Stimulated activated naive CD8-positive, alpha-beta T cell treated with anti-CD3 and anti-CD28 coated beads, Interleukin-15, Interleukin-2, amounts not matched to agents 100 ng/mL and 50 ng/mL, for 24 hours (primary cell): ENCODE measurements at regions not wholly inside any gene's neighbourhood (a gene's known extent, or its start where the extent isn't known, plus 50 kb on each side); places are given as distances from the start of the nearest gene placed in this dataset.

ENCODE experiments used
- H3K27ac Mint-ChIP-seq: one replicate; pipeline ENCODE4 v1.8.0; 2021; ENCODE audit warnings: mild to moderate bottlenecking, mixed read lengths
- H3K27me3 Mint-ChIP-seq: one replicate; pipeline ENCODE4 v1.8.0; 2021; ENCODE audit warnings: mixed read lengths
- H3K36me3 Mint-ChIP-seq: one replicate; pipeline ENCODE4 v1.8.0; 2021; ENCODE audit warnings: low read depth, mixed read lengths
- H3K4me1 Mint-ChIP-seq: one replicate; pipeline ENCODE4 v1.8.0; 2021; ENCODE audit warnings: low read depth, mixed read lengths
- H3K4me3 Mint-ChIP-seq: one replicate; pipeline ENCODE4 v1.8.0; 2021; ENCODE audit warnings: mild to moderate bottlenecking, mixed read lengths
- H3K9me3 Mint-ChIP-seq: one replicate; pipeline ENCODE4 v1.8.0; 2021; ENCODE audit warnings: mixed read lengths

DNA sequence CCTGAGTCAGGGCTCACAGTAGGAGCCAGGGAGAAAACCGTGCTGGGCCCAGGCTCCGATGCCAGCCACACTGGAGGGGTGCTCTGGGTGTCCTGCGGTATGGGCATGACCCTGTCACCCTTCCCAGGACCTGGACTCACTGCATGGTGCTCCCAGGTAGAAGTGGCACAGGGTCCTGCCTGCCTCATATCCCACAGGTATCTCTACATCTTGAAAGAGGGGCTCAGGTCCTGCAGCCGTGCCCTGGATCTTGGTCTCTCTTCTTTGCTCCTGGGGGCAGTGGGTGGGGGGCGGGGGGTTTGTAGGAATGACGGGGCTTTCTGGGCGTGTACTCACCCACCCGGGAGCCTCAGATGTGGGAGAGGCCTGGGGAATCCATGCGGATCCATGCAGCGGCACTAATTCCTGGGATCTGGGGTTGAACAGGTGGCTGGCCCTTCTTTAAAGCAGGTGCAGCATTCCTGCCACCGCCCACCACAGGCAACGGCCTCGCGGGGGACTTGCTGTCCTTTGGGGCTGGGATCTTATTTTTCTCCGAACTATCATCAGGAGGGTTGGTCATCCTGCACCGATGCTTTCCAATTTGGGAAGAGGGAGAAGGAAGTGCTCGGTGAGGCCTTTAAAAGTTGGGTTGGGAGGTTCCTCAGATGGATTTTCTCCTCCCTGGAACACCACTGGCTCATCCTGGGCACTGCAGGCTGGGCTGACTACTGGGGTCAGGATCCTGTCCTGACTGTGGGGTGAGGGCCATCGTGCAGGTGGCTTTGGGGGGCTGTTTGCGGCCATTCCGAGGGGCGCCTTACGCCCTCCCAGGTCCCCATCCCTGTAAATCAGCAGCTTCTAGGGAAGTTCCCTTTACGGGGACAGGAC is 886.4 kb downstream of the BRD1 start:
- no peak overlapping the region for H3K4me3 Mint-ChIP-seq
- H3K4me1 Mint-ChIP-seq: no peaks in the 10 kb centered on the region
- no peak overlapping the region for H3K27ac Mint-ChIP-seq
- H3K36me3 Mint-ChIP-seq: no peaks in the 10 kb centered on the region
- peaks cover 4% of the 10 kb centered on the region for H3K27me3 Mint-ChIP-seq
- H3K9me3 Mint-ChIP-seq: peaks cover 5% of the 10 kb centered on the region

DNA sequence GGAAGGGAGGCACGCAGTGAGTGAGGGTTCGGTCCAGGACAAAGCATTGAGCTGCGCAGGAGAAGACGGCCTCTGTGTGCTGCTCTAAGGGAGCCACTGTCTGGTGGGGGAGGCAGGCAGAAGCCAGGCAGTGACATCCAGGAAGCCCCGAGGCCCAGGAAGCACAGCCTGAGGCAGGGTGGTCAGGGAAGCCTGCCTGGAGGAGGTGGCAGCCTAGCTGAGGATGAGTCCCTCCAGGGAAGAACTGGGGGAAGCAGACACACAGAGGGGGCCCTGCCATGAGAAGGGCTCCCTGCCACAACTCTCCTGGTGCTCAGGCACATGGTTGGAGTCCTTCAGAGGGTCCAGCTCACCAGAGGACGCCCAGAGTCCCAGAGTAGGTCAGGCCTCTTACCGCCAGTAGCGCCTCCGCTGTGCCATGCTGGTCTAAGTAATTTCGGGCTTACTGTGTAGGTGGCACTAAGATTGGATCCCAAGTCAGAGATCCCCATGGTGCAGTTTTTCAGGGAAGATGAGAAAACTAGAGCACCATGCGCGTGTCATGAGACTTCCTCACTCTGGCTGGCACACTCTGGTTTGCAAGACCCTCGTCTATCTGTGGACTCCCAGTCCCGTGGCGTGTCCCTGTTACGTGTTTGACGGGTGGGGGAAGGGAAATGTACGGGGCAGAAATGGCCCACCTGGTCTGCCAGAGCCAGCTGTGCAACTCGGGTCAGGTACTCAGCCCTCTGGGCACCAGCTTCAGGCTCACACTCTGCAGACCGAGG is 887.2 kb downstream of the BRD1 start:
- H3K36me3 Mint-ChIP-seq: no peaks in the 10 kb centered on the region
- no peak overlapping the region for H3K27ac Mint-ChIP-seq
- no peaks in the 10 kb centered on the region for H3K4me1 Mint-ChIP-seq
- no peak overlapping the region for H3K4me3 Mint-ChIP-seq
- H3K27me3 Mint-ChIP-seq: peaks cover 8% of the 10 kb centered on the region
- H3K9me3 Mint-ChIP-seq: peaks cover 5% of the 10 kb centered on the region

DNA sequence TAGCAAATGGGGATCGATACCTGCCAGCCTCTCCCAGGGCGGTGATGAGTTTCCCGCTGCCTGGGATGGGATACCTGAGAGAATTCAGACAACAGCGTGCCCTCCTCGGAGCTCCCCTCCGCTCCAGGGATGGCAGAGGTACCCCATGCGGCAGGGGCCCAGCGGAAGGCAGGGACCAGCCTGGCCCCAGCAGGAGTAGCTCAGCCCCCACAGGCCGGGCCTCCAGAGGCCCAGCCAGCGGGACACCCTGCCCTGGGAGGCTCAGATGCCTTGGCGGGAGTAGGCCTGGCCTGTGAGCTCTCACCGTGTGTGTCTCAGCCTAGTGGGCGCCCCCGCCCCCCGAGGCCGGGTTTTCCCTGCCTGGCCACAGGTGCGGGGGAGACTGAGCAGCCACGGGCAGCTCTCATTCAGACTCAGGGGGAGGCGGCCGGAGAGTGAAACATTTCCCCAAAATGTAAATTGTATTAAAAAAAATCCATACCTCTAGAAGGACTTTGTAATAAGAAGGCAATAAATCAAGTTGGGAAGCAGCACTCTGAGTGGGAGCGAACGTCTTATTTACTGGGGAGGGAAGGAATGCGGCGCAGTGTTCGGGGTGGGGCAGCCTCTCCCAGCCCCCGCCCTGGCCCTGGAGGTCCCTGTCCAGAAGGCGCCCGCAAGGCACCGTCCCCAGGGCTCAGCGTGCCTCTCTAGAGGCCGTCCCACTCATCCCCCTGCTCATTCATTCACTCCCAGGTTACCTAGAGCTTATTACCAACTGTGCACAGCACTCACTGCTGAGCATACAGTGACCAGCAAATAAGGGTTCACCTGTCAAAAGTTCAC is 888.0 kb downstream of the BRD1 start:
- Mint-ChIP-seq H3K27me3 (peaks cover 14% of the 10 kb centered on the region), H3K4me1 (no peaks in the 10 kb centered on the region), H3K36me3 (no peaks in the 10 kb centered on the region), H3K4me3 (no peak overlapping the region), H3K27ac (no peak overlapping the region), H3K9me3 (peaks cover 10% of the 10 kb centered on the region)

DNA sequence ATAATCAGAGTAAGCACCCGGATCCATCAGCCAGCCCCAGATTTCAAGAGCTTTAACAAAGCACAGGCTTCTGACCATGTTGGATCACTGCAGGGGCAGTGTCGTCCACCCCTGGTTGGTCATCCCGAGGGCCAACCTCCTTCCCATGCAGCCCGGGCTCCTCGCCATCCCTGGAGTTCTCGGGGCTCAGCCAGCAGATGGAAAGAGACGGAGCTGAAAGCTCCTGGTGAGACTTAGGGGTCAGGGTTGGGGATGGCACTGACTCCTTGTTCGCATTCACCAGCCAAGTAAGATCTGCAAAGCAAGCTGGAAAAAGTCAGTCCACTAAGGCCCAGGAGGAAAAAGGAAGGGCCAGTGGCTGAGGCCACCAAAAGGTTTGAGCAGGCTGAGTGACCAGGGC is 888.9 kb downstream of the BRD1 start:
- Mint-ChIP-seq H3K4me1 (no peaks in the 10 kb centered on the region), H3K9me3 (peaks cover 15% of the 10 kb centered on the region)

DNA sequence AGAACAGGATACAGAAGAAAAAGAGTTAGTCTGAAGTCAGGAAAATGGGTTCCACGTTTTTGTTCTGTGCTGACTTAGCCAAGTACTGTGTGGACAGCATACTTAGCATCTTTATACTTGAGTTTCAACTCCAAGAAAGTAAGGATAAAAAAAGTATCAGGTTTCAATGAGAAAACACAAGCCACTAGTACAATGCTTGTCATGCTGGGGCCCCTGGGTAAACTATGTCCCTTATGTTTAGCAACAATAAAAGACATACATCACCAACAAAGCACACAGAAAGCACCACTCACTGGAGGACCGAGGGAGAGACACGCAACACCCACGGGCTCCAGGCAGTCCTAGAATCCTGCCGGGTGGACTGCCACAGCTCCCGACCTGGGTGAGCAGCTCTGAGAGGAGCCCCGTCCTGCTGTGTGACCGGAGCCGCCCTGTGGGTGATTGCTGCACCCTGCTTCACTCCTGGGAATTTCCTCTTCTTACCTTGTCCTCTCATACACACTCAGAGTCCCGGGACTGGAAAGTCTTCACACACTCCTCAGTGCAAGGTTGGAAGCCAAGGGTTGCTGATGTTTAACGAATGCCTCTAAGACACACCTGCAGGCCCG is 890.5 kb downstream of the BRD1 start:
- Mint-ChIP-seq H3K27ac (no peak overlapping the region), H3K4me3 (no peak overlapping the region), H3K27me3 (peaks cover 18% of the 10 kb centered on the region), H3K36me3 (no peaks in the 10 kb centered on the region), H3K9me3 (peaks cover 15% of the 10 kb centered on the region), H3K4me1 (no peaks in the 10 kb centered on the region)

More for the DNA sequence above, 888.9 kb downstream of the BRD1 start:
- Mint-ChIP-seq H3K36me3 (no peaks in the 10 kb centered on the region), H3K27ac (no peak overlapping the region), H3K27me3 (peaks cover 18% of the 10 kb centered on the region), H3K4me3 (no peak overlapping the region)

DNA sequence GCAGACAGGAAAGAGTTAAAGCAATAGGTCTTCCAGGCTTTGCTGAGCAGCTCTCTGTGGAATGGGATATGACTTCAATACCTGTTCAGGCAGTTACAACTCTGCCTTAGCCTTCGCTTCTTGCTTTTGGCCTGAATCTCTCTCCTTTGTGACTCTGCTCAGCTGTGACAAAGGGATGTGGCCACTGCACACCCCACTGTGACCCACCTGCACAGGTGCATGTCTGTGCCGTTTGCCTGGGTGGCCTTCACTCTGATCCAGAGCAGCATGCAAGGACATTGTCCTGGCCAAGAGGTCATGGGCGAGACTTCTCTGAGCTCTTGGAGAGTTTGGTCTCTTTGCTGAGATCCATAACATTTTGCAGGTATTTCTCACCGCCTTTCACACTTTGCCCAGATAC is 891.3 kb downstream of the BRD1 start:
- Mint-ChIP-seq H3K4me3 (no peak overlapping the region), H3K36me3 (no peaks in the 10 kb centered on the region), H3K9me3 (peaks cover 15% of the 10 kb centered on the region), H3K4me1 (no peaks in the 10 kb centered on the region), H3K27me3 (peaks cover 18% of the 10 kb centered on the region), H3K27ac (no peak overlapping the region)

DNA sequence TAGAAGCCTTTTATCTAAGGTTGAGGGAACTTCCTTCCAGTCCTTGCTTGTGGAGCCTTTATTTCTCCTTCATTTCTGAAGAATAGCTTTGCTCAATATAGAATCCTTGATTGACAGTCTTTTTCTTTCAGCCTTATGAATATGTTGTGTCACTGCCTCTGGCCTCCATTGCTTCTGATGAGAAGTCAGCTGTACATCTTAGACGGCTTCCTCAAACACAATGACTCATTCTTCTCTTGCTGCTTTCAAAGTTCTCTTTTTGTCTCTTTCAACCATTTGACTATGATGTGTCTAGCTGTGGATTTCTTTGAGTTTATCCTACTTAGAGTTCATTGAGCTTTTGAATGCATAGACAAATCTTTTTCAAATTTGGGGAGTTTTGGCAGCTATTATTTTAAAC is 893.2 kb downstream of the BRD1 start:
- Mint-ChIP-seq H3K4me1 (no peaks in the 10 kb centered on the region), H3K36me3 (no peaks in the 10 kb centered on the region), H3K9me3 (peaks cover 15% of the 10 kb centered on the region), H3K27me3 (peaks cover 25% of the 10 kb centered on the region), H3K4me3 (no peak overlapping the region), H3K27ac (no peak overlapping the region)

DNA sequence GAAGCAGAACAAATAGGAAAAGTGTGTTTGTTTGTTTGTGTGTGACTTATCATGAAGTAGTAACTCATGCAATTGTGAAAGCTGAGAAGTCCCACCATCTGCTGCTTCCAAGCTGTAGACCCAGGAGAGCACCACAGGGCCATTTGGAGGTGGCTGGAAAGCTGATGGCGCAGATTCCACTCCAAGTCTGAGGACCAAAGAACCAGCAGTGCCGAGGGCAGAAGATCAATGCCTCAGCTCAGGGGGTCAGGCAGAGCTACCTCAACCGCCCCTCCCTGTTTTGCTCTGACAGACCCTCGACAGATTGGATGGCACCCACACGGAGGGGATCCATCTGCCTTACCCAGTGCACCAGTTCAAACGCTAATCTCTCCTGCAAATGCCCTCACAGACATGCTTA is 896.2 kb downstream of the BRD1 start:
- Mint-ChIP-seq H3K4me3 (no peak overlapping the region), H3K4me1 (no peaks in the 10 kb centered on the region), H3K27me3 (peaks cover 30% of the 10 kb centered on the region), H3K9me3 (peaks cover 11% of the 10 kb centered on the region), H3K27ac (no peak overlapping the region), H3K36me3 (no peaks in the 10 kb centered on the region)

DNA sequence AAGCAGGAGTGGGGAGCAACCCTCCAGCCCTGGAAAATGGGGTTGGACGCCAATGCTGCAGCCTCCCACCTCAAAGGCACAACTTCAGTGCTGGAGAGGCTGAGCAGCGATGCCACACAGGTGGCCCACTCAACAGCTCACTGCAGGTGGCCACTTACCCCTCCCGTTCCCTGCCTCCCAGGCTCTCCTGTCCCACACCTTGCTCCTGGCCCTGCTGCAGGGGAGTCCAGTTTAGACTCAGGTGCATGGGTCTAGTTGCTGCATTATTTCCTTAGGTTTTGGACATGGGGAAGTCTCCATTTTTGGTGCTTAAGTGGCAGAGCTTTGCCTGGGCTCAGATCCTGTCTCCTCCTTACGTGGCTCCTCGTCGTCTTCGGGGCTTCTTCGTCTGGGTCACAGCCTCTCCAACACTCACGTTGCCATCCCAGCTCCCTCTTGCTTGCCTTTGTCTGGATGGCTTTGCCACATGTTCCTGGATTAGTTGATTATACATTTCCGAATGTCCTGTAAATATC is 898.3 kb downstream of the BRD1 start:
- Mint-ChIP-seq H3K27me3 (peaks cover 22% of the 10 kb centered on the region), H3K36me3 (no peaks in the 10 kb centered on the region), H3K27ac (no peak overlapping the region), H3K9me3 (peaks cover 2% of the 10 kb centered on the region), H3K4me3 (no peak overlapping the region), H3K4me1 (no peaks in the 10 kb centered on the region)

DNA sequence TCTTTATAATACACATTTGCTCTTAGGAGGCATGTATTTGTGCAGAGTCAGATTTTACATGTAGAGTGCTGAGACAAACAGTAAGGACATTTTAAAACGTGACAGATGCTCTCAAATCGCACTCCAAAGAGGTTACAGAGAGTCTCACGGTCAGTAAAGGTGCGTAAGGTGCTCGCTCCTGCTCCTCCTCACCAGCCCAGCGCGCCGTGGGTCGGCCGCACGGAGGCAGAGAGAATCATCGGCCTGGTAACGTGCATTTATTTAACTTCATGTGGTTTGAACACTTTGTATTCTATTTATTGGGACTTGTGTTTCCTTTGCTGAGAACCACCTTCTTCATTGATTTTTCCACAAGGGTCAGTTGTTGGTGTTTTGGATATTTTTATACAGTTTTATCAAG is 900.1 kb downstream of the BRD1 start:
- no peak overlapping the region for H3K27ac Mint-ChIP-seq
- no peaks in the 10 kb centered on the region for H3K36me3 Mint-ChIP-seq
- H3K27me3 Mint-ChIP-seq: peaks cover 24% of the 10 kb centered on the region
- H3K9me3 Mint-ChIP-seq: no peaks in the 10 kb centered on the region
- H3K4me1 Mint-ChIP-seq: no peaks in the 10 kb centered on the region
- H3K4me3 Mint-ChIP-seq: no peak overlapping the region

DNA sequence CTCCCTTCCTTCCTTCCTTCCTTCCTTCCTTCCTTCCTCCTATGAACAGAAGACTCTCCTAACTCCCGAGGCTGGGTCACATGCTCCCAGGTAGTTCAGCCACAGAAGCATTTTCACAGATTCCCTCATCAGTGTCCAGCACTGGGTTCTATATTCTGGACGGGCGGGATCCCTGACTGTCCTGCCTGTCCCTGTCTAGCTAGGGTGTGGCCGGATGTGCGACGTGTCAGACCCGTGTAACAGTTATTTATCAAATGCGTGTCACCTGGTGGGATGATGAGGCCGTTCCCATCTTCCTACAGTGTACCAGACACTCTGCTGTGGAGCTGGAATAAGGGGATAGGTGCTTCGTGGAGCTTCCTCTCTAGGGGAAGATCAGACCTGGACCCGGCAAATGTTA is 901.0 kb downstream of the BRD1 start:
- Mint-ChIP-seq H3K36me3 (no peaks in the 10 kb centered on the region), H3K27me3 (peaks cover 31% of the 10 kb centered on the region), H3K4me3 (no peak overlapping the region), H3K4me1 (no peaks in the 10 kb centered on the region), H3K27ac (no peak overlapping the region), H3K9me3 (no peaks in the 10 kb centered on the region)

DNA sequence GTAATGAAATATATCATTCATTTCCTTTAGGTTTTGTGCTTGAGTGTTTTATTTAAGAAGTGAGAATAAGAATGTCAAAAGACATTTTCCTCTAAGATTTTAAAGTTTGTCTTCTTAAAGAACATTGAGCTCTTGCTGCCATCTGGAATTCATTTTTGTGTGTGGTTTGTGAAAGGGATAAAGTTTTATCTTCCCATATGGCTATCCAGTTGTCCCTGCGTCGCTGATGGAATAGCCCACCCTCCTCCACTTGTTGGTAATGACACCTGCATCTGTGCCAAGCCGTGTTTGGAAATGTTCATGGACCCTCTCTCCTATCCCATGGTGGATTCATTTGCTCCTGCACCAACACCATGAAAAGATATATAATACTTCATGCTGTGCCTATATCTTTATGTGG is 901.5 kb downstream of the BRD1 start:
- H3K4me3 Mint-ChIP-seq: no peak overlapping the region
- no peaks in the 10 kb centered on the region for H3K36me3 Mint-ChIP-seq
- peaks cover 35% of the 10 kb centered on the region for H3K27me3 Mint-ChIP-seq
- no peak overlapping the region for H3K27ac Mint-ChIP-seq
- H3K9me3 Mint-ChIP-seq: no peaks in the 10 kb centered on the region
- no peaks in the 10 kb centered on the region for H3K4me1 Mint-ChIP-seq

DNA sequence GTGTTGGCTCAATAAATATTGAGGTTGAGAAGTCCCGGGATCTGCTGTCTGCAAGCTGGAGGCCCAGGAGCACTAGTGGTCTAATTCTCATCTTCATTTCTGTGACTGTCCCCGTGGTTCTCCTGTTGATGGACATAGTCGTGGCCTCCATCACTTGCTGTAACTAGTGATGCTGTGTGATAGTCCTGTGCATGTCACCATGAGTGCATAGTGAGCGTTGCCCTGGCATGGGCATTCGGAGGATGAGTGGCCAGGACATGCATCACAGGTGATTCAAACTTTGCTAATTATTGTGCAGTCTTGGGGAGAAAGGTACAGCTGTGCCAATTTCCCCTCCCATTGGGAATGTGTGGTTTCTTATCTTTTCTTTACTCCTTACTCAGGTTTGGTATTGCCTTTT is 902.2 kb downstream of the BRD1 start:
- Mint-ChIP-seq H3K4me1 (no peaks in the 10 kb centered on the region), H3K27ac (no peak overlapping the region), H3K9me3 (no peaks in the 10 kb centered on the region), H3K27me3 (peaks cover 39% of the 10 kb centered on the region), H3K36me3 (no peaks in the 10 kb centered on the region), H3K4me3 (no peak overlapping the region)

DNA sequence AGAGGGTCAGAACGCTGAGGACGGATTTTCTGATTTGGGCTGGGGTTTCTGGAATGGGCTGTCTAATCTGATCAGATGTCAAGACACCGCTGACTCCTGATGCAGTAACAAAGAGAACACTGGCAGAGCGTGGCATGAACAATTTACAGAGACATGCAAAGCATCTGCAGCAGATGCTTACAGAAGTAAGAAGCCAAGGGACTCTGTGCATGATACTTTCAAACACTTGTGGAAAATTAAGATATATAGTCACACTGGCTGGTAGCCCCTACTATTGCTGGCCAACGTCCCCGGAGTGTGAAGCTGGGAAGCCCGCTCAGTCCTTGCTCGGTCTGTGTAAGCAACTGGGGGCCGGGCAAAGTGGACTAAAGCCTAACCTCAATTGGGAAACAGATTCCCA is 903.7 kb downstream of the BRD1 start:
- Mint-ChIP-seq H3K4me1 (no peaks in the 10 kb centered on the region), H3K27ac (no peak overlapping the region), H3K27me3 (peaks cover 38% of the 10 kb centered on the region), H3K36me3 (no peaks in the 10 kb centered on the region), H3K9me3 (no peaks in the 10 kb centered on the region), H3K4me3 (no peak overlapping the region)
